ENCODE measurements at regions not wholly inside any gene's neighbourhood (a gene's known extent, or its start where the extent isn't known, plus 50 kb on each side); places are given as distances from the start of the nearest gene placed in this dataset.

- no peak for DNase-seq (ENCODE audit: low read depth in 2 of 3, low spot score in 2 of 3)
Observed at GRCh38 chr5:104297076-104297475, 734.5 kb upstream of the NUDT12 start.

GRCh38 chr5:104295991-104296390 is 733.4 kb upstream of the NUDT12 start:
- no peak for DNase-seq (ENCODE audit: low read depth in 2 of 3, low spot score in 2 of 3)

- DNase-seq (ENCODE audit: low read depth in 2 of 3, low spot score in 2 of 3) = no peak
Observed at GRCh38 chr5:104283136-104283535, 720.5 kb upstream of the NUDT12 start.

- no peak for DNase-seq (ENCODE audit: low read depth in 2 of 3, low spot score in 2 of 3)
Observed at GRCh38 chr5:104273725-104274124, 711.1 kb upstream of the NUDT12 start.

GRCh38 chr5:104267320-104268015 is 704.9 kb upstream of the NUDT12 start:
- no peak for DNase-seq (ENCODE audit: low read depth in 2 of 3, low spot score in 2 of 3)

- no peak for DNase-seq (ENCODE audit: low read depth in 2 of 3, low spot score in 2 of 3)
Observed at GRCh38 chr5:104266161-104266560, 703.6 kb upstream of the NUDT12 start.

GRCh38 chr5:104265531-104266140 is 703.0 kb upstream of the NUDT12 start:
- no peak for DNase-seq (ENCODE audit: low read depth in 2 of 3, low spot score in 2 of 3)

GRCh38 chr5:104247260-104247659 is 684.7 kb upstream of the NUDT12 start:
- no peak for DNase-seq (ENCODE audit: low read depth in 2 of 3, low spot score in 2 of 3)

- DNase-seq (ENCODE audit: low read depth in 2 of 3, low spot score in 2 of 3) = no peak
Observed at GRCh38 chr5:104241046-104241445, 678.5 kb upstream of the NUDT12 start.

GRCh38 chr5:104237586-104237985 is 675.0 kb upstream of the NUDT12 start:
- no peak for DNase-seq (ENCODE audit: low read depth in 2 of 3, low spot score in 2 of 3)

- DNase-seq (ENCODE audit: low read depth in 2 of 3, low spot score in 2 of 3) = no peak
Observed at GRCh38 chr5:104223885-104224773, 661.5 kb upstream of the NUDT12 start.

- DNase-seq (ENCODE audit: low read depth in 2 of 3, low spot score in 2 of 3) = no peak
Observed at GRCh38 chr5:104218200-104218599, 655.6 kb upstream of the NUDT12 start.

GRCh38 chr5:104213216-104213615 is 650.6 kb upstream of the NUDT12 start:
- DNase-seq (ENCODE audit: low read depth in 2 of 3, low spot score in 2 of 3) = no peak

GRCh38 chr5:104199771-104200170 is 637.2 kb upstream of the NUDT12 start:
- DNase-seq (ENCODE audit: low read depth in 2 of 3, low spot score in 2 of 3) = no peak

GRCh38 chr5:104198156-104198555 is 635.6 kb upstream of the NUDT12 start:
- no peak for DNase-seq (ENCODE audit: low read depth in 2 of 3, low spot score in 2 of 3)

GRCh38 chr5:104189909-104190308 is 627.3 kb upstream of the NUDT12 start:
- no peak for DNase-seq (ENCODE audit: low read depth in 2 of 3, low spot score in 2 of 3)

- no peak for DNase-seq (ENCODE audit: low read depth in 2 of 3, low spot score in 2 of 3)
Observed at GRCh38 chr5:104189031-104189430, 626.4 kb upstream of the NUDT12 start.

- no peak for DNase-seq (ENCODE audit: low read depth in 2 of 3, low spot score in 2 of 3)
Observed at GRCh38 chr5:104187656-104188055, 625.1 kb upstream of the NUDT12 start.

GRCh38 chr5:104186510-104186909 is 623.9 kb upstream of the NUDT12 start:
- no peak for DNase-seq (ENCODE audit: low read depth in 2 of 3, low spot score in 2 of 3)

- no peak for DNase-seq (ENCODE audit: low read depth in 2 of 3, low spot score in 2 of 3)
Observed at GRCh38 chr5:104186100-104186499, 623.5 kb upstream of the NUDT12 start.

- DNase-seq (ENCODE audit: low read depth in 2 of 3, low spot score in 2 of 3) = no peak
Observed at GRCh38 chr5:104184264-104184663, 621.7 kb upstream of the NUDT12 start.

Measured in hematopoietic multipotent progenitor cell (in vitro differentiated cells).